ENCODE measurements at regions not wholly inside any gene's neighbourhood (a gene's known extent, or its start where the extent isn't known, plus 50 kb on each side); places are given as distances from the start of the nearest gene placed in this dataset.

- Histone ChIP-seq H3K4me3 (no peak overlapping the region), H3K9me2 (ENCODE audit: insufficient read depth) (peaks cover 11% of the 10 kb centered on the region; the same call in 1 of the 2 replicates), H3K36me3 (ENCODE audit: insufficient read depth) (no peaks in the 10 kb centered on the region), H3K27ac (ENCODE audit: low read depth) (no peak overlapping the region), H3K27me3 (ENCODE audit: insufficient read depth) (no peaks in the 10 kb centered on the region), H4K20me1 (replicated peaks; ENCODE audit: insufficient read depth) (no peaks in the 10 kb centered on the region), H2AFZ (no peak overlapping the region), H3K79me2 (replicated peaks; ENCODE audit: insufficient read depth) (no peaks in the 10 kb centered on the region), H3K4me2 (no peak overlapping the region), H3K4me1 (ENCODE audit: insufficient read depth) (peaks cover 4% of the 10 kb centered on the region; the same call in 1 of the 2 replicates), H3F3A (replicated peaks; ENCODE audit: low read depth) (no peaks in the 10 kb centered on the region)
- no peak for DNase-seq (ENCODE audit: low spot score)
- peaks cover 5% of the 10 kb centered on the region; the same call in 2 of the 3 replicates for H3K4me1 Mint-ChIP-seq
- no peaks in the 10 kb centered on the region for H3K36me3 Mint-ChIP-seq (ENCODE audit: low read depth)
- H3K4me3 Mint-ChIP-seq, result no peak overlapping the region
- no peaks in the 10 kb centered on the region for H3K9me3 Mint-ChIP-seq
- TF ChIP-seq ETS1 (IDR thresholded peaks at IDR 0.05), result no peak
- peaks cover under 1% of the 10 kb centered on the region for H3K27me3 Mint-ChIP-seq (ENCODE audit: insufficient read depth, low read depth, poor library complexity)
- ATAC-seq, result no peak
- no peak overlapping the region for H3K27ac Mint-ChIP-seq
Observed at GRCh38 chr13:74560325-74560724, 426.1 kb upstream of the KLF12 start.

- Histone ChIP-seq H4K20me1 (replicated peaks; ENCODE audit: insufficient read depth) (no peaks in the 10 kb centered on the region), H3K4me1 (ENCODE audit: insufficient read depth) (peaks cover 4% of the 10 kb centered on the region; the same call in 1 of the 2 replicates), H3K27me3 (ENCODE audit: insufficient read depth) (no peaks in the 10 kb centered on the region), H3K79me2 (replicated peaks; ENCODE audit: insufficient read depth) (no peaks in the 10 kb centered on the region), H3K9me2 (ENCODE audit: insufficient read depth) (peaks cover 11% of the 10 kb centered on the region; the same call in 1 of the 2 replicates), H2AFZ (no peak overlapping the region), H3F3A (replicated peaks; ENCODE audit: low read depth) (no peaks in the 10 kb centered on the region), H3K27ac (ENCODE audit: low read depth) (no peak overlapping the region), H3K4me2 (no peak overlapping the region), H3K4me3 (no peak overlapping the region), H3K36me3 (ENCODE audit: insufficient read depth) (no peaks in the 10 kb centered on the region)
- no peak for ATAC-seq
- Mint-ChIP-seq H3K36me3 (ENCODE audit: low read depth) (no peaks in the 10 kb centered on the region), H3K27ac (no peak overlapping the region), H3K9me3 (no peaks in the 10 kb centered on the region), H3K4me1 (peaks cover 5% of the 10 kb centered on the region; the same call in 2 of the 3 replicates), H3K4me3 (no peak overlapping the region), H3K27me3 (ENCODE audit: insufficient read depth, low read depth, poor library complexity) (peaks cover 2% of the 10 kb centered on the region)
- no peak for DNase-seq (ENCODE audit: low spot score)
- TF ChIP-seq EZH2 (IDR thresholded peaks at IDR 0.05; ENCODE audit: low read depth, unreplicated experiment), result no peak
- TF ChIP-seq ZNF462 (CRISPR knock-in tag; IDR thresholded peaks at IDR 0.05), result no peak
- no peak for TF ChIP-seq POLR2AphosphoS5 (IDR thresholded peaks at IDR 0.05; ENCODE audit: low read depth)
- TF ChIP-seq STAT1 (IDR thresholded peaks at IDR 0.05; ENCODE audit: unreplicated experiment), result no peak
- no peak for TF ChIP-seq EZH2phosphoT487 (IDR thresholded peaks at IDR 0.05; ENCODE audit: unreplicated experiment)
- no peak for TF ChIP-seq CREB1 (CRISPR knock-in tag; IDR thresholded peaks at IDR 0.05; ENCODE audit: low read depth)
- no peak for TF ChIP-seq CTCF (conservative IDR thresholded peaks at IDR 0.05; ENCODE audit: low read depth in 2 of 2)
- TF ChIP-seq ZNF331 (CRISPR knock-in tag; IDR thresholded peaks at IDR 0.05; ENCODE audit: low read depth), result no peak
- no peak for TF ChIP-seq REST (IDR thresholded peaks at IDR 0.05; ENCODE audit: unreplicated experiment)
Observed at GRCh38 chr13:74557870-74558269, 423.7 kb upstream of the KLF12 start.
